ENCODE measurements at regions not wholly inside any gene's neighbourhood (a gene's known extent, or its start where the extent isn't known, plus 50 kb on each side); places are given as distances from the start of the nearest gene placed in this dataset.

GRCh38 chr2:123485056-123485455 lies 540.0 kb upstream of the CNTNAP5 start:
- TF ChIP-seq, protein P1, sequence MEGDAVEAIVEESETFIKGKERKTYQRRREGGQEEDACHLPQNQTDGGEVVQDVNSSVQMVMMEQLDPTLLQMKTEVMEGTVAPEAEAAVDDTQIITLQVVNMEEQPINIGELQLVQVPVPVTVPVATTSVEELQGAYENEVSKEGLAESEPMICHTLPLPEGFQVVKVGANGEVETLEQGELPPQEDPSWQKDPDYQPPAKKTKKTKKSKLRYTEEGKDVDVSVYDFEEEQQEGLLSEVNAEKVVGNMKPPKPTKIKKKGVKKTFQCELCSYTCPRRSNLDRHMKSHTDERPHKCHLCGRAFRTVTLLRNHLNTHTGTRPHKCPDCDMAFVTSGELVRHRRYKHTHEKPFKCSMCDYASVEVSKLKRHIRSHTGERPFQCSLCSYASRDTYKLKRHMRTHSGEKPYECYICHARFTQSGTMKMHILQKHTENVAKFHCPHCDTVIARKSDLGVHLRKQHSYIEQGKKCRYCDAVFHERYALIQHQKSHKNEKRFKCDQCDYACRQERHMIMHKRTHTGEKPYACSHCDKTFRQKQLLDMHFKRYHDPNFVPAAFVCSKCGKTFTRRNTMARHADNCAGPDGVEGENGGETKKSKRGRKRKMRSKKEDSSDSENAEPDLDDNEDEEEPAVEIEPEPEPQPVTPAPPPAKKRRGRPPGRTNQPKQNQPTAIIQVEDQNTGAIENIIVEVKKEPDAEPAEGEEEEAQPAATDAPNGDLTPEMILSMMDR (IDR thresholded peaks at IDR 0.05; ENCODE audit: low read length), result no peak
- TF ChIP-seq EZH2 (optimal IDR thresholded peaks at IDR 0.05; ENCODE audit: low read depth, low read length), result no peak
